Fibroblast of lung (primary cell): ENCODE measurements at regions not wholly inside any gene's neighbourhood (a gene's known extent, or its start where the extent isn't known, plus 50 kb on each side); places are given as distances from the start of the nearest gene placed in this dataset.

Experiments used
- CTCF ChIP-seq, 2 donors: IDR thresholded peaks in 1 of 2; conservative IDR thresholded peaks in 1 of 2; 1 replicate in 1 of 2; 2 replicates in 1 of 2; pipeline ENCODE4 v1.5.1; 2011 to 2012; ENCODE audit warnings: low read length in 2 of 2, control low read depth in 1 of 2, inconsistent platforms in 1 of 2, low read depth in 1 of 2, mild to moderate bottlenecking in 1 of 2
- EZH2 ChIP-seq: IDR thresholded peaks from 2 replicates; pipeline ENCODE4 v1.5.1; 2012; ENCODE audit warnings: low read length, control low read depth, mild to moderate bottlenecking; ENCODE audit errors: missing control alignments

GRCh38 chr3:74546426-74546825, 68.0 kb downstream of the CNTN3 start:
- TF ChIP-seq CTCF (conservative IDR thresholded peaks at IDR 0.05 in 1 of 2, IDR thresholded peaks at IDR 0.05 in 1 of 2; ENCODE audit: low read depth in 1 of 2, low read length in 2 of 2) (no peak), EZH2 (no peak)
